ENCODE measurements at regions not wholly inside any gene's neighbourhood (a gene's known extent, or its start where the extent isn't known, plus 50 kb on each side); places are given as distances from the start of the nearest gene placed in this dataset.

DNA sequence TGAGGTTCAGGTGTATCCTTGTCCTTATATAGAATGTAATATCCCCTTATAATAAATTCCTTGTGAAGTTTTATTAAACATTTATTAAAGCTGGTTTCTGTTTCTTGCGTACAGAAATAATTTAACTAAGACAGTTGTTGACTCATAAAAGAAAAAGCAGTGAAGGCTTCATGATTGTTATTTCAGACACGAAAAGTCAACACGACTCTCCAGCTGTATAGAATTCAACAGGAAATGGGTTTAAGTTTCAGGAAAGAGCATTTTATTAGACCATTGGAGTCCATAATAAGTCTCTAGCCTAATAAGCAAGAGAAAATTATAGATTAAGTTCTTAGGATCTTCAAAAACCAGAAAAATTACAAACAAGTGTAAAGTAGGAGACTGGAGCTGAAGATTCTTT is 62.2 kb downstream of the KCNE4 start:
- WGBS (ENCODE audit: insufficient coverage, insufficient replicate concordance, low lambda C conversion rate, missing lambda C conversion rate), result 43% methylated on average over 3 of the region's 3 CpGs
- ChIA-PET POLR2A (interaction anchor here (0.7 kb wide), 1 partner anchor 56 kb away, joined by 7 read pairs; no protein-coding TSS in a partner anchor), CTCF (interaction anchor here (0.8 to 1.5 kb wide), 2 partner anchors 12 to 46 kb away, joined by 3 to 4 read pairs; no protein-coding TSS in a partner anchor), SMC1A (ENCODE audit: uncharacterized antibody, unreplicated experiment) (interaction anchor here (0.6 to 1.3 kb wide), 3 partner anchors 9 to 142 kb away, joined by 3 read pairs; no protein-coding TSS in a partner anchor), RAD21 (ENCODE audit: unreplicated experiment) (no interaction called here)
- no peaks in the 10 kb centered on the region for H3K9me3 ChIP-seq (replicated peaks; ENCODE audit: control insufficient read depth, insufficient read depth, low read length)
- H3K27me3 ChIP-seq (replicated peaks in 1 of 2; ENCODE audit: control insufficient read depth in 2 of 2, insufficient read depth in 2 of 2, low read length in 1 of 2), result no peaks in the 10 kb centered on the region; a peak in 2 of 4 replicates
- intact Hi-C loops (cut with micrococcal nuclease; ENCODE audit: unreplicated experiment), result no loop called here
- no peak for DNase-seq (ENCODE audit: low read depth, low spot score)
- no peak overlapping the region for H3K4me3 ChIP-seq
- in situ Hi-C loops (cut with MboI), result no loop called here
- no peaks in the 10 kb centered on the region for H3K4me1 ChIP-seq (ENCODE audit: control insufficient read depth, insufficient read depth, low read length)
- no peak overlapping the region for H3K4me2 ChIP-seq (ENCODE audit: control insufficient read depth, insufficient read depth)
- H4K20me1 ChIP-seq (ENCODE audit: control insufficient read depth, insufficient read depth), result no peaks in the 10 kb centered on the region
- H3K9ac ChIP-seq (ENCODE audit: control insufficient read depth, insufficient read depth, low read length), result no peak overlapping the region
- TF ChIP-seq CHD4 (IDR thresholded peaks at IDR 0.05), result no peak
- no peak for TF ChIP-seq SREBF1 (IDR thresholded peaks at IDR 0.05; ENCODE audit: low read length)
- no TSS peak for BruUV-seq (replicated peaks)
- no peak for ATAC-seq
- H3K79me2 ChIP-seq (ENCODE audit: control insufficient read depth, insufficient read depth, low read length), result no peaks in the 10 kb centered on the region
- no peak overlapping the region for H2AFZ ChIP-seq (ENCODE audit: control insufficient read depth, low read depth, low read length)
- no peak for FAIRE-seq
- no peaks in the 10 kb centered on the region for H3K36me3 ChIP-seq (ENCODE audit: control insufficient read depth in 2 of 2, insufficient read depth in 2 of 2, low read length in 1 of 2)
- H3K27ac ChIP-seq (ENCODE audit: control insufficient read depth, insufficient read depth), result no peak overlapping the region

DNA sequence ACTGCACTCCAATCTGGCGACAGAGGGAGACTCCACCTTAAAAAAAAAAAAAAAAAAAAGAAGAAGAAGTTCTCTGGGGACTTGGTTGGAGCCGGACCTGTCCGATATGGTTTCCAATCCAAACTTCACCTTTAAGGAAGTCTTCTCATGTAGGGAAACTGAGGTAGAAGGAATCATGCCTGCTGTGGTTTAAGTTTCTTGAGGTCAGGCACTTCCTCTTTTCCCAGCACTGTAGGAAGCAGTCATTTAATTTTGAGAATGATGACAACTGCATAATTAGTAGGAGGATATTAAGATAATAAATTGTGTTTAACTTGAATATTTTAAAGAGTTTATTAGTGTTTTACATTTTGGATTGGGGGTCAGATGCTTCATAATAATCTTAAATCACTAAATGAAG is 62.9 kb downstream of the KCNE4 start:
- H3K4me2 ChIP-seq (ENCODE audit: control insufficient read depth, insufficient read depth), result no peak overlapping the region
- intact Hi-C loops (cut with micrococcal nuclease; ENCODE audit: unreplicated experiment) (no loop called here), in situ Hi-C loops (cut with MboI) (no loop called here)
- no peaks in the 10 kb centered on the region for H3K79me2 ChIP-seq (ENCODE audit: control insufficient read depth, insufficient read depth, low read length)
- H3K27me3 ChIP-seq (replicated peaks in 1 of 2; ENCODE audit: control insufficient read depth in 2 of 2, insufficient read depth in 2 of 2, low read length in 1 of 2), result no peaks in the 10 kb centered on the region; a peak in 2 of 4 replicates
- 69% methylated on average over 2 of the region's 3 CpGs for WGBS (ENCODE audit: insufficient coverage, insufficient replicate concordance, low lambda C conversion rate, missing lambda C conversion rate)
- H3K36me3 ChIP-seq (ENCODE audit: control insufficient read depth in 2 of 2, insufficient read depth in 2 of 2, low read length in 1 of 2), result no peaks in the 10 kb centered on the region
- no peaks in the 10 kb centered on the region for H4K20me1 ChIP-seq (ENCODE audit: control insufficient read depth, insufficient read depth)
- no peak overlapping the region for H3K9ac ChIP-seq (ENCODE audit: control insufficient read depth, insufficient read depth, low read length)
- ChIA-PET SMC1A (ENCODE audit: uncharacterized antibody, unreplicated experiment) (interaction anchor here (1.3 kb wide), 1 partner anchor 9 kb away, joined by 3 read pairs; no protein-coding TSS in a partner anchor), CTCF (interaction anchor here (1.5 kb wide), 1 partner anchor 47 kb away, joined by 3 read pairs; no protein-coding TSS in a partner anchor), POLR2A (interaction anchor here (0.7 kb wide), 1 partner anchor 57 kb away, joined by 7 read pairs; no protein-coding TSS in a partner anchor), RAD21 (ENCODE audit: unreplicated experiment) (no interaction called here)
- BruUV-seq (replicated peaks), result no TSS peak
- no peak overlapping the region for H3K27ac ChIP-seq (ENCODE audit: control insufficient read depth, insufficient read depth)
- ATAC-seq (no peak), FAIRE-seq (no peak), DNase-seq (ENCODE audit: low read depth, low spot score) (no peak)
- H3K9me3 ChIP-seq (replicated peaks; ENCODE audit: control insufficient read depth, insufficient read depth, low read length), result no peaks in the 10 kb centered on the region
- no peaks in the 10 kb centered on the region for H3K4me1 ChIP-seq (ENCODE audit: control insufficient read depth, insufficient read depth, low read length)
- H2AFZ ChIP-seq (ENCODE audit: control insufficient read depth, low read depth, low read length), result no peak overlapping the region
- no peak overlapping the region for H3K4me3 ChIP-seq
- TF ChIP-seq CBX5 (IDR thresholded peaks at IDR 0.05; ENCODE audit: low read depth) (no peak), SPI1 (IDR thresholded peaks at IDR 0.05; ENCODE audit: borderline replicate concordance, insufficient read depth, low read depth, low read length) (peak; percentile 30; the same call in 1 of the 2 replicates), HDAC6 (IDR thresholded peaks at IDR 0.05; ENCODE audit: unreplicated experiment) (no peak)

Measured in GM12878 (cell line).